Activated CD8-positive, alpha-beta memory T cell treated with anti-CD3 and anti-CD28 coated beads for 1 hour (primary cell): ENCODE measurements at regions not wholly inside any gene's neighbourhood (a gene's known extent, or its start where the extent isn't known, plus 50 kb on each side); places are given as distances from the start of the nearest gene placed in this dataset.

Source experiments
- DNase-seq, 2 donors: peaks; one replicate each; pipeline ENCODE4 v3.0.0-alpha.2; 2020; ENCODE audit warnings: low read depth in 1 of 2; ENCODE audit errors: extremely low read depth in 1 of 2

DNA sequence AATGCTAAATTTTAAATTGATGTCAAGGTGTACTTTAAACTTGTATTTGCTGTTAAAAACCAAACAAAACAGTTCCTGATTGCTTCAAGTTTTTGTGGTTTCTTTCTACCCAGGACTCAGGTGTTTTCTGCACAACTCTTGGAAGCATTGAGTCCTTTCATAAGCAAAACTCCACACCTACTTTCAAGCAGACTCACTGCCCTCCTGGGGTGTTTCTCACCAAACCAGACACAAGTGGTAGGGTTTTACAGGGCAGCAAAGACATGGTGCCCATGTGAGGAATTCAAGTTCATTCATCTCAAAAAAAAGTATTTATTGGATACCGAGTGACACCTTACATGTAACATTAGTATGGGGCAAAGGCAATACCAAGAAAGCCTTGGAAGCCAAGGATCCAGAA, 146.7 kb upstream of the BNIP2 start:
- no peak for DNase-seq

DNA sequence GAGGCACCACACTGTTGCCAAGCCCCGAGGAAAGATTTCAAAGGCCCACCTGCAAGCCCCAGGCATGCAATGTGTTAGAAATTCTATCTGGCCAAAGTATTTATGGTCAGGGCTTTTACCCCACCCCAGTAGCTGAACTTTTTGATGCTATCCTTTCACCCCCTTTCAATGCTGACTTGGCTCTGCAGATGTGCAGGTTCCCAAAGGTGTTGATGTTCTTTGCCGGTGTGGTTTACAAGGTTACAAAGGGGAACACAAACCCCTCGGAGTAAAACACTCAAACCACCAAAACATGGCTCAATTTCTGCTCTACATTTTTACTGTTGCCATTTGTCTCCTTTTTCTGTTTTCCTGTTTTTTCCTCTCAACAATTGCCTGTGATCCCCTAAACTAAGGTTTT, 145.4 kb upstream of the BNIP2 start:
- DNase-seq = no peak

DNA sequence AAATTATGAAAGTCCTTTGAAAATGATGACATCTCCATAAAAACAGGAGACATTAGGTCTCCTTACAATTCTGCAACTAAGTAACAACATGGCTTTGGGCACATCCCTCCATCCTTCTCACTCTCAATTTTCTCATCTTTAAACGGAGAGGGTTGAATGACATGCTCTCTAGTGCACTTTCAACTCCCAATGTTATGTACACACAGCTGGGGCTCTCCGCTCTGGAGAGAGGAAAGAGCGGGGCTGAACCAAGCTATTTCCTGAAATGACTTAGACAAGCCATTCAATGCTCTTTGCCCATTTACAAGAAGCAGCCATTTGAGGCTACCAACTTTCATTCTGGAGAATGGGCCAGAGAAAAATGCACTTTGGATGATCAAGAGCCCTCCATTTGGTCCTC, 144.2 kb upstream of the BNIP2 start:
- DNase-seq = no peak

DNA sequence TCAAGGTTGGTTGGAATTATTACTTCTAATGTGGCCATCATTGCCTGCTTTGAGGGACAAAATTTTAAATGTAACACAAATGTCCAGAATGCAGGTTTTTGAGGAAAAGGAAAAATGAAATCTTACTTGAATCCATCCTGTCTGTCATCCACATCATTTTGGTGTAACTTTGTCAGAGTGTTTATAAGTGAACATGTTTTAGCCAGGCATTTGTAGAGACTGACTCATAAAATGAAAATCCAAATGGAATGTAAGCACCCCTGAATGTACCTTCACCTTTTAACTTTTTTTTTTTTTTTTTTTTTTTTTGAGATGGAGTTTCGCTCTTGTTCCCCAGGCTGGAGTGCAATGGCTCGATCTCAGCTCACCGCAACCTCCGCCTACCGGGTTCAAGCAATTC, 141.8 kb upstream of the BNIP2 start:
- no peak for DNase-seq

DNA sequence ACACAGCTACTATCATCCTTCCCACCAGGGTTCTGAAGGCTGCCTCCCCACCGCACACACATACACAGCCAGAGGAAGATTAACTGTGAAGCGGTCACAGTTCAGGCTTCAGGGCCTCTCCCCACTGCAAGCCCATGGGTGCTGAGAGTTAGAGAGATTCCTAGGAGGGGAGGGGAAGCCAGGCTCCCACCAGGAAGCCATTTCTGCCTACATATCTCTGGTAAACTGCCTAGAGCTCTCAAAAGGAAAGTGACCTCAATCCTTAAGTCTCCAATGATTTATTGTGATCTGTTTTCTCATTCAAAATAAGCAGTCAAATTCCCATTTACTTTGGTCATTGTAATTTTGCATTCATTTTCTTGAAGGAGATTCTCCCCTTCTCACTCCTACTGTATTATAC, 141.0 kb upstream of the BNIP2 start:
- no peak for DNase-seq

DNA sequence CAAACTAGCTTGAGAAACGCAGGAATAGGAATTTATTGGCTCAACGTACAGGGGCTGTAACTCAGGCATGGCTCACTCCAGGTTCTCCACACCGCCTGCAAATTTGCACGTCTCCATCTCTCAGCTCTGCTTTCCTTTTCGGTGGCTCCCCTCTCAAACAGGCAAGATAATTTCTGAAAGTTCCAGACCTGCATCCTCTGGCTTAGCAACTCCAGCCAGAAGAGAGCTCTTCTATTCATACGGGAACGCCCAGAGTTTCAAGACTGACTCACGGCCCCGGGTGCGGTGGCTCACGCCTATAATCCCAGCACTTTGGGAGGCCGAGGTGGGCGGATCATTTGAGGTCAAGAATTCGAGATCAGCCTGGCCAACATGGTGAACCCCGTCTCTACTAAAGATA, 139.7 kb upstream of the BNIP2 start:
- DNase-seq = no peak

DNA sequence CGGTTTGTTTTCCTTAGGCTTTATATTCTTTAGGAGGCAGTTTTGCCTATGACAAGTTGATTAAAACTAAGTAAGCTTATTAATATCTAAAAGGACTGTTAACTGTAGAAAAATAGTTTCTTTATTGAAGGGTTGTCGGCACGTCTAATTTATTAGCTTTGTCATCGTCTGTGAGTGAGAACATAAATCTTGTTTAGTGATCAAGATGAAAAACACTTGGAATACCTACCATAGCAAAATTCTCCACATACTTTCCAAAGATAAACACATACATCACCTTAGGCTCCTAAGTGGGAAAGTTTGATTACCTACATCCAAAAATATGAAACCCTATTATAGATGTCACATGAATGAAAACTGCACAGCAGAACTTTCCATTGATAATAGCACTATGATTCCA, 139.1 kb upstream of the BNIP2 start:
- no peak for DNase-seq

DNA sequence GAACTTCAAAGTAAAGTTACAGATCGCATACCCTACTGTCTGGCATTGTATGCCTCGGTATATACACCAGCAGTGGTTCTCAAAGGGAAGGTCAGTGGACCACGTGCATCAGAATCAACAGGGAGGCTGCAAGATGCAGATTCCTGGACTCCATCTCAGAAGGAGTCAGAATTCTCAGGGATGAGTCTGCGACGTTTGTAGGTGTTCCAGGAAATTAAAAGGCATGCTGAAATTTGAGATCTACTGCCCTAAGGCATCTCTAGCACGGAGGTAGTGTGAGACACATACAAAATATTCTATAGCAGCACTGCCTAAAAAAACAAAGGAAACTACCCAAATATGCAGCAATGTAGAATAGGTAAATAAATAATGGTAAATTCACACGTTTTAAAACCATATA, 136.8 kb upstream of the BNIP2 start:
- no peak for DNase-seq

DNA sequence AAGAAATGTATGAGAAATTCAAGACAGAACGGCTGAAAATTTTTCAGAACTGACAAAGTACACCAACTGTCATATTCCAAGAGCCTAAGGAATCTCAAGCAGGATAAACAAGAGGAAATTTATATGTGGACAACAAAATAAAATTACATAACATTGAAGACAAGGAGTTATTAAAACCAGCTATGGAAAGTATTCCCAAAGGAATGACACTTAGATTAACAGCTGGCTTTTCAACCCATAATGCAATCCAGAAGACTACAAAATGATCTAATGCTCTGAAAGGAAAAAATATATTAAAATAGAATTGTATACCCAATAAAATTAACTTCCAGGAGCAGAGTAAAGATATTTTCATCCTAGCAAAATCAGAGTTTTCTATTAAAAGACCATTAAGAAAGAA, 132.2 kb upstream of the BNIP2 start:
- DNase-seq = no peak

DNA sequence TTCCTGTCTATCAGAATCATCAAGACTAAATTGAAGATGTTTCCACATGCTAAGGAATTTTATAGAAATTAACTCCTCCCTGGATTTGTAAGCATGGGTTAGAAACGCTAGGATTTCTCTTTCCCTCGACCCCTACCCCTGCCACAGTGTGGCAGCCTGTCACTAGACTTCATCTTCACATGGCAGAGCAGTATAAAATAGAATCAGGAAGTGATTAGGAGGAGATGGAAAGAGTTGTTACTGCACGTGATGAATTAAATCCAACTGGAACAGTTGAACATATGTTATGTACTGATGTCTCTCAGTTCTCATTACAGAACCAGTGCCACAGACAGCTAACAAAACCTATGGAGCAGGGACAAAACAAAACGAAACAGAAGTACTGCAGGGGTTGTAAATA, 130.0 kb upstream of the BNIP2 start:
- no peak for DNase-seq

DNA sequence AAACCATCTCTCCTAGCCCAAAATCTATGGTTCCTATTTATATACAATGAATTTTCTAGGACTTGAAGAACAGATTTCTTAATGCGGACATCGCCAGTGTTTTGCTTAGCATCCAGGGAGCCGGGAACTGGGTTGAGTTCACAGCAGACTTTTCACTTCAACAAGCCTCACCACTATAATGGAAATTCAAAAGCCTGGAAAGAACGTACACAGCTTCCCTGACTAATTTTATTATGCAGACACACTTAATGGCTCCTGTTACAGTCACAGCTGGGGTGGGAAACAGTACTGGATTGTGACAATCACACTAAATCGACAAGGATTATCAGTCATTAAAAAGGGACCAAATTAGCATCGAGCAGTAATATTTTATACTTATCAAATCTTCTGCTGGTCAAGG, 129.2 kb upstream of the BNIP2 start:
- DNase-seq = no peak

DNA sequence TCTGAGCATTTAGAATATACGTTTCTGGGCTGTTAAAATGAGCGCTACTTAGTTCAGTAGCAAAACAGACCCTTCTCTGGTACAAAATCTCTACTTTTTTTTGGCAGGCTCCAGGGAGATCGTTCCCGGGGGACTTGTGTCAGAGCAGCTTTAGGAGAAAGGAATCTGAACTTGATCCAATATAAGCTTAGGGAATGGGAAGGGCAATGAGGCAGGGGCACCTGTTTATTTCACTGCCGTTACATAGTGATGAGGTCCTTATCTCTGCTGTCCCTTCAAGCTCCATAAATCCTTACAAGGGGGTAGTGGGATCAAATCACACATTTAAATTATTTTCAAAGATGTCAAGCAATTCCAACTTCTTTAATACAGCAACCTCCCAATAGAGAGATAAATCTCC, 128.7 kb upstream of the BNIP2 start:
- DNase-seq = no peak

DNA sequence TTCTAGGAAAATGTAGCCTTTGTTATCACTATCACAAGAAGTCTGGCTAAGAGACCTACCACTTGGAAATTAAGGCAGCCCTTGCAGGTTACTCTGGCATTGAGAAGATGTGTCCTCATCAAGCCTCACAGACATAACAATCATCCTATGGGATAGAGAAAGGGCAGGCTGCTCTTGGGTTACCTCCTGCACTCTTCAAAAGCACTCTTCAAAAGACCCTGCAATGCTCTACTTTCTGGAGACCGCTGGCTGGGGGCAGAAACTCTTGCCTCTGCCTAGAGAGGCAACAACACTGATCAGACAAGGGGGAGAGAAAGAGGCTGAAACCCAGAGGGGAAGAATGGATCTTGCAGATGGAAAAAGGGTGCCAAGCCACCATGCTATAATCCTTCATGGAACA, 127.9 kb upstream of the BNIP2 start:
- no peak for DNase-seq

DNA sequence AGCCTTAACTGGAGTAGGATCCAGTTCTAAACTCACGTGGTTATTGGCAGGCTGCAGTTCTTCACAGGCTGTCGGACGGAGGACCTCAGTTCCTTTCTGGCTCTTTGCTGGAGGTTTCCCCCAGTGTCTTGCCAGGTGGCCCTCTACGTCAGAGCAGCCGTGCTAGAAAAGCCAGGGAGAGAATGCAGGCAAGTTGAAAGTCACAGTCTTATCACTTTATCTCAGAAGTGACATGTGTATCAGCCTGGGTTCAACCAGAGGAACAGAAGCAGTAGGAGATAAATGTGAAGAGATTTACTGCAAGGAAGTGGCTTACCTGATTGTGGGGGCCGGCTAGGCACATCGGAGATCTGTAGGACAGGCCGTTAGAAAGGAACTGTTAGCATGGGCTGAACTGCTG, 125.3 kb upstream of the BNIP2 start:
- DNase-seq = no peak

DNA sequence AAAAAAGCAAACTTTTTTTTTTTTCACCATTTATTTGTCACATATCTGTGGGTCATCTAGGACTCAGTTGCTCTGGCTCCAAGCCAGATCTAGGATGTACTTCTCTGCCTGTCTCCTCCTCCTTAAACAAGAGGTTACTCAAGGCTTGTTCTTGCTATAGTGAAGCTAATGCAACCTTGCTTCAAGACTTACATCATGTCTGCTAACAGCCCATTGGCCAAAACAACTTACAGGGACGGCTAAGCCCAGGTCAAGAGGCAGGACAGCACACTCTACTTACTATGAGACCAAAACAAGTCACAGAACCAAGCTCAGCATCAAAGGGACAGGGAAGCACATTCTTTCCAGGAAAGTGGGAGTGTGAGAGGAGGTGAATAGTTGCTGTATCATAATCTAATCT, 123.8 kb upstream of the BNIP2 start:
- no peak for DNase-seq

DNA sequence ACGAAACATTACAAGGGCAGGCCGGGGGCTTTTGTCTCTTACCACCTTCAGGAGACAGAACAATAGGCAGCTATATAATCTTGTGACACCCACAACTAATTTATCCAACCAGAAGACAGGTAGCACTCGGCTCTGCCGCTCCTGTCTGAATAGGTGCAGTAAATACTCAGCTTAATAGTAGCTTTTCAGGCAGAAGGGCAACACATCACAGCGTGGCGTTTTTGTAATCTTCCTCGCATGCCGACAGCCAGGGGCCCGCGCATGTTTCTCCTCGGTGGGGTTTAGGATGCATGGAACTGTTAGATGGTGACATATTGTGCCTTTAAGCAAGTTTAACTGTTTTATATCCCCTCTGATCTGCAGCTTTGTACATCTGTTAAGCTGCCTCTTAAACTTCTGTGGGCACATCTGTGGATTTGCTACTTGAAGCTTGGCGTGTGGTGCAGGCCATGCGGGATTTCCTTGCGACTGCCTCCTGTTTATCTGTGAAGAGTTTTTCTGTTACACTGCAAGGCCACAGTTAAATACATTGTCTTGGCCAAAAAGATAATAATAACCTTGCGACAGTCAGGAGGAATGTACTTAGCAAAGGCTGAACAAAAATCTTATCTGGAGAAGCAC, 123.2 kb upstream of the BNIP2 start:
- no peak for DNase-seq

DNA sequence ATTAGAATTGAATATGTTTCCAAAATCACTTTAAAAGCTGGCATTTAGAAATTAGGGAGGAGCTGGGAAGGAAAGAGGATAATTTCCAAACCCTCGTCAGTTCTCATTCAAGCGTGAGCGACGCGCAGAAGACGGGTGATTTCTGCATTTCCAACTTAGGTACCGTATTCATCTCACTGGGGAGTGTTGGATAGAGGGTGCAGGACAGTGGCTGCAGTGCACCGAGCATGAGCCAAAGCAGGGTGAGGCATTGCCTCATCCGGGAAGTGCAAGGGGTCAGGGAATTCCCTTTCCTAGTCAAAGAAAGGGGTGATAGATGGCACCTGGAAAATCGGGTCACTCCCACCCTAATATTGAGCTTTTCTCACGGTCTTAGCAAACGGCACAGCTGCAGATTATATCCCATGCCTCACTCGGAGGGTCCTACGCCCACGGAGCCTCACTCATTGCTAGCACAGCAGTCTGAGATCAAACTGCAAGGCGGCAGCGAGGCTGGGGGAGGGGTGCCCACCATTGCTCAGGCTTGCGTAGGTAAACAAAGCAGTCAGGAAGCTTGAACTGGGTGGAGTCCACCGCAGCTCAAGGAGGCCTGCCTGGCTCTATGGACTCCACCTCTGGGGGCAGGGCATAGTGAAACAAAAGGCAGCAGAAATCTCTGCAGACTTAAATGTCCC, 114.3 kb upstream of the BNIP2 start:
- peak; percentile 51 for DNase-seq

DNA sequence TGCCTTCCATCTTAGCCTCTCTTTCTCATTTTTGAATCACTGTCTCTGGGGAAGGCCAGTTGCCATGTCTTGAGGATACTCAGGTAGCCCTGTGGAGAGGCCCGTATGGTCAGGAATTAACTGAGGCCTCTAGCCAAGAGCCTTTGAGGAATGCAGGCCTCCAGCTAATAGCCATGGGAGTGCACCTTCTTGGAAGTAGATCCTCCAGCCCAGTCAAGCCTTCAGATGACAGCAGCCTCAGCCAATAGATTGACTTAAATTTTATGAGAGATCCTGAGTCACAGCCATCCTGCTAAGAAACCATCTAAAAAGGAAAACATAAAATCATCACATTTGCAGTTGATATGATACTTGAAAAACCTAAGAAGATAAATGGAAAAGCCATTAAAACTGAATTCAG, 112.5 kb upstream of the BNIP2 start:
- DNase-seq = no peak

DNA sequence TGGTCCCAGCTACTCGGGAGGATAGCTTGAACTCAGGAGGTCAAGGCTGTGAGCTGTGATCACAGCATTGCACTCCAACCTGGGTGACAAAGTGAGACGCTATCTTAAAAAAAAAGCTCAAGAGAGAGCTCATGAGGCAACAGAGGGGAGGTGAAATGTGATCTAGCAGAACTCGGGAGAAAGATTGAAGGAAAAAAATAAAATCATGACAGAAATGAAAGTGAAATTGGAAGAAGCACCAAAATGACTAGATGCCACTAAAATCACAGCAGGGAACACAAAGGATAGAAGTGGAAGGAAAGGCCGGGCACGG, 109.4 kb upstream of the BNIP2 start:
- DNase-seq = no peak

DNA sequence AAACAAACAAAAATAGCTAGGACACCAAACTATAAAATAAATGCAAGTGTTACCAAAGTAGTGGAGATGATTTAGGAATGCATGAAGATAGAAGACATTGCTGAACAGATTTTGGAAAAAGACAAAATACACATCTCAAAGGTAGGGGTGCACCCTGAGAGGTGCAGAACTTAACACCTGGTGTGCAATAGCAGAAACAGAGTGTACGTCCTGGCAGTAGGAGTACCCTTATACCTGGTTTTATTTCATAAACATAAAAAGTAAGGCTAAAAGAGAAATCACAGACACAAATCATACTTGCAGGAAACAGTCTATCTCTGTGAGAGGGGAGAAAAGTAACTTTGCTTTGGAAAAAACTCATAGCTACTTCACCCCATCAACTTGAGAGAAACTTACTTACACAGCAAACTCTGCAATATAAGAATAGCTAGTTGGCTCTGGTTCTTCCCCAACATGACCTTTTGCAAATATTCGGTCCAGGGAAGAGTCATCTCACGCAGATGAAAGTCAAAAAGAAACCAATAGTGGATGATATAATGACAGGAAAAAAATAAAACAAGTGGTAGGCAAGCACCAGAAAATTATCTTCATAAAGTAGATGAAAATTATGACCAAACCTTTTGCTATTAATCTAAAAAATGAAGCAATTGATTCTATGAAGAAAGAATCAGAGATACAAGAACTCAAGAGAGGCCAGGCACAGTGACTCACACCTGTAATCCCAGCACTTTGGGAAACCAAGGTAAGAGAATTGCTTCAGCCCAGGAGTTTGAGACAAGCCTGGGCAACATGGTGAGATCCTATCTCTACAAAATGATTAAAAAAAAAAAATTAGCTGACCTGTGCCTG, 108.9 kb upstream of the BNIP2 start:
- DNase-seq = no peak

DNA sequence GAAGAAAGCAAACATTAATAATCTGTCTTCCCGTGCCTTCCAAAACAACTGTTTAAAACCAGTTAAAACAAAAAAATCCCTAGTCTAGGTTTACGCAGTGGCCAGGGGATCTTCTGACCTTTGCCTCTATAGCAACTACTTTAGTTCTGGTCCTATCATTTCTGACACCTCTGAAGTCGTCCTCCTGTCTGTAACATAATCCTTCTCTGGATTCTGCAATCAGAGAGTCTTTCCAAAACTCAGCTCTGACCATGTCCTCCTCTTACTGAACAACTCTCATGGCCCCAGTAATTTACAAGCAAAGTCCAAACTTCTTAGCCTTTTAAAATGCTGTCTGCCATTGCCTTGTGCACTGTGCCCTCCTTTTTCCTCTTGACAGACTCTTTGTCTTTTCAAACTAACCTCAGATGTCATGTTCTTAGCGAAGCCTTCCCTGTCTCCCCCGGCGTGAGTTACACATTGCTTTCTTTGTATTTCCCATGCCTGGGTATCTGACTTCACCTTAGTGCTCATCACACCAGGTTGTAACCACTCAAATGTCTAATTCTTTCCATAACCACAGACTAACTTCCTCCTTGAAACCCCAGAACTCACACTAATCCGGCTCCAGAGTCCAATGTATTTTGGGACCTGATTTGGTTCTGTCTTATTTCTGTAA, 105.2 kb upstream of the BNIP2 start:
- no peak for DNase-seq

DNA sequence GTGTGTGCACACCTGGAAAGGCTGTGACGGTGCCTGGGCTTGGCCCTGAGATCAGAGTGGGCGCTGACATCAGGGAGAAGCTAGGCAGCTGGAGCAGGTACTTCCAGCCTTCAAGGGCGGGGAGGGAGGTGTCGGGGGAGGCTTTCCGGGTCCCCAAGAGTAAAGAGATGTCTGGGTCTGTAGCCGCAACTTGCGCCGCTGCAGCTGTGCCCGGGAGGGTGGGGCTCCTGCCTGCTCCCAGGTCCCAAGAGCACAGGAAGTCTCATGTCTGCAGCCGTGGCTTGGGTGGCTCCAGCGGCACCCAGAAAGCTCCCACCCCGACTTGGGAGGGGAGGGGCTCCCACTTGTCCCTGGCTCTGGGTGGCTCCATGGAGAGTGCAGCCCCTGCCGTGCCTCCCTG, 103.2 kb upstream of the BNIP2 start:
- no peak for DNase-seq
